ENCODE measurements at regions not wholly inside any gene's neighbourhood (a gene's known extent, or its start where the extent isn't known, plus 50 kb on each side); places are given as distances from the start of the nearest gene placed in this dataset.

DNA sequence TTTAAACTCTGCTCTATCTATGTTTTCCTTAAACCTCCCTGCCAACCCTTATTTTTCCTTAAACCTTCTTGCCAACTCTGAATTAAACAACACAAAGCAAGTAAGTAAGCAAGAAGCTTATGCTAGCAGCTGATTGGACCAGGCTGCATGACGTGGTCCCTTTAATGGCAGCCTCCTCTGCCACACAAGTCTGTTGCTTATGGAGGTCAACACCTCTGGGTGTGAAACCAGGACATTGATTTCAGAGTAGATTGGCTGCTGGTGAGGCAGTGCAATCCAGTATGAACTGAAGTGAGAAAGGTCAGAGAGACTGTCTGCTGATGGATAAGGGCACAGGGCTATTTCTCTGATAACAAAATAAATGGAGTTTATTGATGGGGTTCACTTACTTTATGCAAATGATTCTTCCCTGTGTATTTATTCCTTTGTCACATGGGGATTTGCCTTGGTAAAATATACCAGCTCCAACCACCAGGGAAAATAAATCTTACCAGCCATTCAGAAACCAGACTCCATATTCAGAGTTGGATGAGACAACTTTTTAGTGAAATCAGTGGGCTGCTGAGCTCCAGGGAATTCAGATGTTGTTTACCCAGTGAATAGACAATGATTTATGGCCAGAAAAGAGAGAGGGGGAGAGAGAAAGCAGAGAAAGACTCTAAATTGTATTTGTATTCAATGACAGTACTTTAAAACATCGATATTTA is 112.2 kb upstream of the NCKAP5 start:
- no peak for DNase-seq (ENCODE audit: low read depth, low spot score)
- CTCF ChIA-PET: interaction anchor here (1.3 kb wide), 1 partner anchor 17 kb away, joined by 3 read pairs; no protein-coding TSS in a partner anchor
- POLR2A ChIA-PET: no interaction called here
- TF ChIP-seq, protein P1, sequence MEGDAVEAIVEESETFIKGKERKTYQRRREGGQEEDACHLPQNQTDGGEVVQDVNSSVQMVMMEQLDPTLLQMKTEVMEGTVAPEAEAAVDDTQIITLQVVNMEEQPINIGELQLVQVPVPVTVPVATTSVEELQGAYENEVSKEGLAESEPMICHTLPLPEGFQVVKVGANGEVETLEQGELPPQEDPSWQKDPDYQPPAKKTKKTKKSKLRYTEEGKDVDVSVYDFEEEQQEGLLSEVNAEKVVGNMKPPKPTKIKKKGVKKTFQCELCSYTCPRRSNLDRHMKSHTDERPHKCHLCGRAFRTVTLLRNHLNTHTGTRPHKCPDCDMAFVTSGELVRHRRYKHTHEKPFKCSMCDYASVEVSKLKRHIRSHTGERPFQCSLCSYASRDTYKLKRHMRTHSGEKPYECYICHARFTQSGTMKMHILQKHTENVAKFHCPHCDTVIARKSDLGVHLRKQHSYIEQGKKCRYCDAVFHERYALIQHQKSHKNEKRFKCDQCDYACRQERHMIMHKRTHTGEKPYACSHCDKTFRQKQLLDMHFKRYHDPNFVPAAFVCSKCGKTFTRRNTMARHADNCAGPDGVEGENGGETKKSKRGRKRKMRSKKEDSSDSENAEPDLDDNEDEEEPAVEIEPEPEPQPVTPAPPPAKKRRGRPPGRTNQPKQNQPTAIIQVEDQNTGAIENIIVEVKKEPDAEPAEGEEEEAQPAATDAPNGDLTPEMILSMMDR (IDR thresholded peaks at IDR 0.05; ENCODE audit: insufficient read depth, low read length, missing control alignments): no peak
- no peak overlapping the region for H3K4me3 ChIP-seq (ENCODE audit: low read depth, low read length)

DNA sequence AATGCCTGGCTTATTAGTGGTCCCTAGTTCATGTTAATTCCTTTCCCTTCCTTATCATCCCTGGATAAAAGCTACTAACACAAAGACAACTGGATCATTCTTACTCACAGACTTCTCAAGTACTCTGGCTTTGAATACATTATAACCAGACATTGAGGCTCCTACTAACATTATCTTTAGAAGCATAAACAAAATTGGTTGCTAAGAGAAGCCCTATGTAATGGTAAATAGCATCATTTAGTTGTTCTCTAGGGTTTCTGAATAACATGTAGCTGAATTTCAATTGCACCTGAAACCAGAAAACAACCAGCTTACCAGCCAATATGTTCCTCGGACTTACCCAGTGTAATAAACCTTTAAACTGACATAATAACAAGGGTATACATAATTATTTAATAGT is 114.1 kb upstream of the NCKAP5 start:
- TF ChIP-seq, protein P1 (IDR thresholded peaks at IDR 0.05; ENCODE audit: insufficient read depth, low read length, missing control alignments): no peak
- ChIA-PET POLR2A (no interaction called here), CTCF (no interaction called here)
- DNase-seq (ENCODE audit: low read depth, low spot score): no peak
- no peak overlapping the region for H3K4me3 ChIP-seq (ENCODE audit: low read depth, low read length)

DNA sequence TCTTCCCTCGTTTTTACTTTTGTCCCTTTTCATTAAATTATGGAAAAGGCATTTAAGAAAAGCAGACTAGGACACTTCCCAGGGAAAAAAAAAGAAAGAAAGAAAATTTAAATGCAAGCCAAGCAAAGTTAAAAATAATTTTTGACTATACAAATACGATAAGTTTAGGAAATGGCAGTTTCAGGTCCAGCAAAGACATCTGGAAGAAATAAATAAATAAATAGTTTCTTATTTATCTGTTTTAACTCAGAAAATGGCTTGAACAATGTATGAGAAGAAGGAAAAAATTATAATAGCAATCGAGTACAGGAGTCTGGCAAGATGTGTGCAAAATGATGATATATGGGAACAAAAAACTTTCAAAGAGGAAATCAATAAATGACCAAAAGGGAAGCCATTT is 114.6 kb upstream of the NCKAP5 start:
- DNase-seq (ENCODE audit: low read depth, low spot score): no peak
- no peak overlapping the region for H3K4me3 ChIP-seq (ENCODE audit: low read depth, low read length)
- ChIA-PET CTCF (interaction anchor here (2.0 kb wide), 1 partner anchor 161 kb away, joined by 5 read pairs; no protein-coding TSS in a partner anchor), POLR2A (no interaction called here)
- TF ChIP-seq, protein P1 (IDR thresholded peaks at IDR 0.05; ENCODE audit: insufficient read depth, low read length, missing control alignments): no peak

DNA sequence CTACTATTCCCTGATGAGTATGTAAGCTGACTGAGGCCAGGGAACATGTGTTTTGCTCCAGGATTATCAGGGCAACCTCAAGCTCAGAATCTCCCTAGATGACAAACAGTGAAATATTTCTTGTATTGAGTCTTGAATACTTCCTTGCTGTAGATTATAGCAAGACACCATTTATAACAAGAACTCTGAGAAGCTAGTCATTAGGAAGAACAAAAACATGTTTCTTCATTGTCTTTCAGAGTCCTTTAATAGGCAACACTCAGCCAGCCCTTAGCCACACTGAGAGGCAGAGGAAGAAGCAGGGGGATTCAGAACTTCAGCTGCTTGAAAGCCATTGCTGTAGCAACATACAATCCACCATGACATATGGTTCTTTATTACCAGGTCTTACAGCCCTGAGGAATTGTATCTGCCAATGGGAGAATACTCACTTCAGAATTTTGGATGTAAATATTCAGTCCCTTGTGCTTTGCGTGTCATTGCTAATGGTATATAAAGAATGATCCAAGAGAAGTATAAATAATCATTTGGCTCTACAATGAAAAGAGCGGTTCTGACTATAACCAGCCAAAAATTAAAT is 117.5 kb upstream of the NCKAP5 start:
- H3K4me3 ChIP-seq (ENCODE audit: low read depth, low read length): no peak overlapping the region
- TF ChIP-seq, protein P1 (IDR thresholded peaks at IDR 0.05; ENCODE audit: insufficient read depth, low read length, missing control alignments): no peak
- DNase-seq (ENCODE audit: low read depth, low spot score): no peak
- ChIA-PET POLR2A (no interaction called here), CTCF (no interaction called here)

DNA sequence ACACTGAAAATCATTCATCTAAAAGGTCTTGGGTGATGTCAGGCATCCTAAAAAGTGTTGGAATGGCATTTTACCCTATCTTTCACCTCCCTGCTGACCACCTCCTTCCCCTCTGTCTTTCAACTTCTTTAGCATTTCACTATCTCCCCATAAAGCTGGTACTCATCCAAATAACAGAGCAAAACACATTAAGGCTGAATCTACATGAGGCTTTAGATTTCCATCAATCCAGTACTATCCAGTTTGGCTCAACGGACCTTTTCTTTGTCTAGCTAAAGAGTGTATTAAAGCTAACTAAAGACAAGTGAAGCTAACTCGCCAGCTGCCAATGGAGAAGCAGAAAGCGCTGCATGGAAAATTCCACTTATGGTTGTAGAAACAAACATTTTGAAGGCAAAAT is 122.5 kb upstream of the NCKAP5 start:
- no peak for DNase-seq (ENCODE audit: low read depth, low spot score)
- POLR2A ChIA-PET: no interaction called here
- TF ChIP-seq, protein P1 (IDR thresholded peaks at IDR 0.05; ENCODE audit: insufficient read depth, low read length, missing control alignments): no peak
- CTCF ChIA-PET: no interaction called here
- no peak overlapping the region for H3K4me3 ChIP-seq (ENCODE audit: low read depth, low read length)

DNA sequence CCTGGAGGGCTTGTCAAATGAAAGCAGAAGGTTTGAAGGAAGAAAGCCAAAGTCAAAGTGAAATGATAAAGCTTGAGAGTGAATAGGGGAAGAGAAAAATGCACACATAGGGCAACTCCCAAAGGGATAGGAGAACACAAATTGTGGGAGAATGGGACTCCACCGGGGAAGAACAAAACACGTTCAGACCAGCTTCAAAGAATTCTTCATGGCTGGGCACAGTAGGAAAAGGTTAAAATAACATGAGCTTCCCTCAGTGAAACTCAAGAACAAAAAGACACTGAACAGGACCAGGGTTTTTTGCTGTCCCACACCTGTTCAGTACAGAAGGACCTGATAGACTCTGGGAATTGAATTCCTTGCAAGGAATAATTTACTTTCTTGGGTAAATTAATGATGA is 123.1 kb upstream of the NCKAP5 start:
- H3K4me3 ChIP-seq (ENCODE audit: low read depth, low read length): no peak overlapping the region
- DNase-seq (ENCODE audit: low read depth, low spot score): no peak
- ChIA-PET CTCF (no interaction called here), POLR2A (no interaction called here)
- TF ChIP-seq, protein P1 (IDR thresholded peaks at IDR 0.05; ENCODE audit: insufficient read depth, low read length, missing control alignments): no peak

All from AG04449 (cell line).